AG09309 (cell line): ENCODE measurements at regions not wholly inside any gene's neighbourhood (a gene's known extent, or its start where the extent isn't known, plus 50 kb on each side); places are given as distances from the start of the nearest gene placed in this dataset.
A peak's percentile ranks its signal among the peaks of the same experiment; 100 is the strongest.

Experiments
- DNase-seq: peaks from one replicate; pipeline ENCODE4 v3.0.0-alpha.2; 2010; ENCODE audit warnings: low read depth
- H3K4me3 ChIP-seq: 2 replicates; pipeline ENCODE4 v1.5.1; 2011; ENCODE audit warnings: mild to moderate bottlenecking, low read depth, low read length, moderate library complexity; ENCODE audit not compliant: control insufficient read depth
- TF ChIP-seq, protein P1 (sequence below): IDR thresholded peaks from 2 replicates; pipeline ENCODE4 v1.5.1; 2011; ENCODE audit warnings: mild to moderate bottlenecking, low read depth, low read length, inconsistent platforms; ENCODE audit not compliant: insufficient read depth, control insufficient read depth; ENCODE audit errors: missing control alignments

- no peak for DNase-seq
- TF ChIP-seq, protein P1, sequence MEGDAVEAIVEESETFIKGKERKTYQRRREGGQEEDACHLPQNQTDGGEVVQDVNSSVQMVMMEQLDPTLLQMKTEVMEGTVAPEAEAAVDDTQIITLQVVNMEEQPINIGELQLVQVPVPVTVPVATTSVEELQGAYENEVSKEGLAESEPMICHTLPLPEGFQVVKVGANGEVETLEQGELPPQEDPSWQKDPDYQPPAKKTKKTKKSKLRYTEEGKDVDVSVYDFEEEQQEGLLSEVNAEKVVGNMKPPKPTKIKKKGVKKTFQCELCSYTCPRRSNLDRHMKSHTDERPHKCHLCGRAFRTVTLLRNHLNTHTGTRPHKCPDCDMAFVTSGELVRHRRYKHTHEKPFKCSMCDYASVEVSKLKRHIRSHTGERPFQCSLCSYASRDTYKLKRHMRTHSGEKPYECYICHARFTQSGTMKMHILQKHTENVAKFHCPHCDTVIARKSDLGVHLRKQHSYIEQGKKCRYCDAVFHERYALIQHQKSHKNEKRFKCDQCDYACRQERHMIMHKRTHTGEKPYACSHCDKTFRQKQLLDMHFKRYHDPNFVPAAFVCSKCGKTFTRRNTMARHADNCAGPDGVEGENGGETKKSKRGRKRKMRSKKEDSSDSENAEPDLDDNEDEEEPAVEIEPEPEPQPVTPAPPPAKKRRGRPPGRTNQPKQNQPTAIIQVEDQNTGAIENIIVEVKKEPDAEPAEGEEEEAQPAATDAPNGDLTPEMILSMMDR, result no peak
- H3K4me3 ChIP-seq, result no peak overlapping the region
Measured at GRCh38 chr21:27122686-27123085, 155.8 kb upstream of the ADAMTS5 start.

DNA sequence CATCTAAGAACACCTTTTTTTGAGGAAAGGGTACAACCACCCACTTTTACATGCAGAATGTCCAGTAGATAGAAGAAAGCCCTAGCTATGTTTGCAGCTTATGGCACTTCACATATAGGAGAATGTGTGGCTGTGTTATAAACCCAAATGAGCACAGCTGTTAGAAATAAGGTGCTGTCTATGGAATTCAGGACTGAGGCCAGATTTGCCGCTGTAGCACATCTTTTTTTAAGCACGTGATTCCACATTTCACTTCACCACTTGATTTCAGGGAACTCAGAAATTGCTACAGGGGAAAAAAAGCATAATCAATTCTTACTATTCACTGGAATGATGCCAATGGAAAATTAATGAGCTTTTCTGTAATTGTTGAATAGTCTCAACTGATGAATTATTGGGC is 147.2 kb upstream of the ADAMTS5 start:
- DNase-seq, result no peak
- TF ChIP-seq, protein P1, result no peak
- no peak overlapping the region for H3K4me3 ChIP-seq

- no peak overlapping the region for H3K4me3 ChIP-seq
- TF ChIP-seq, protein P1, result no peak
- DNase-seq, result no peak
Measured at GRCh38 chr21:27112186-27112585, 145.3 kb upstream of the ADAMTS5 start.

DNA sequence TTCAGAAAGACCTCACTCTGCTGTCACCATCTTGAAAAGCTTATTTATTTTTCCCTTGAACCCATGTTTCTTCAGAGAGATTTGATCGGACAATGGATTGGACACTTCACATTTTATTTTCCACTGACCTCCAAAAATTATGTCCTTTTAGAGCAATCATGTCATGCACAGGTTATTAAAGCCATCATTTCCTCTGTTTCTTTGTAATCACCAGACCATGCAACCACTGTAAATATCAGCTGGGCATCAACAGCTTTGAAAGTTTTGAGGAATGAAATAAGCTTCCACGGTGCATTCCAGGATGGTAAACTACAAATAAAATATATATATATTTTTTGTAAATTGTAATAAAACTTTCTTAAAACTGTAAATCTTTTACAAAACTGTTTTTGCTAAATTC is 144.1 kb upstream of the ADAMTS5 start:
- H3K4me3 ChIP-seq, result no peak overlapping the region
- no peak for DNase-seq
- TF ChIP-seq, protein P1, result no peak

GRCh38 chr21:27108701-27109100 is 141.8 kb upstream of the ADAMTS5 start:
- DNase-seq, result no peak
- TF ChIP-seq, protein P1, result no peak
- H3K4me3 ChIP-seq, result no peak overlapping the region

DNA sequence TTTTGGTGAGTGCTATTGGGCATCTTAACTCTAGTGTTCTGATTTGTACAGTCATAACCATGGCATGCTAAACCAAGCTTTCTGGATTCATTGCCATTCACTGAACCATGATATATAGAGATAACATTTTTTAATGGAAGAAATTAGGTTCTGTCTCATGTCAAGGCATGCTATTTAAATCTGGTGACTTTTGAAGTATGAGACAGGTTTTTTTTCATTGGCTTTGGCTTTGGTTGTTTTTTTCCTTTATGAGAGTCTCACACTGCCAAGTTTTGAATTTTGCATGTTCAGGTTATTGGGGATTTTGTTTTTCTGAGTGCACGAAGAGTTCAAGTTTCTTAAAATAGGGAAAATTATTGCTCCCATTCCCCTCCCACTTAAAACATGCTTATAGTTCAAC is 141.3 kb upstream of the ADAMTS5 start:
- TF ChIP-seq, protein P1, result no peak
- H3K4me3 ChIP-seq, result no peak overlapping the region
- peak; percentile 25 for DNase-seq

DNA sequence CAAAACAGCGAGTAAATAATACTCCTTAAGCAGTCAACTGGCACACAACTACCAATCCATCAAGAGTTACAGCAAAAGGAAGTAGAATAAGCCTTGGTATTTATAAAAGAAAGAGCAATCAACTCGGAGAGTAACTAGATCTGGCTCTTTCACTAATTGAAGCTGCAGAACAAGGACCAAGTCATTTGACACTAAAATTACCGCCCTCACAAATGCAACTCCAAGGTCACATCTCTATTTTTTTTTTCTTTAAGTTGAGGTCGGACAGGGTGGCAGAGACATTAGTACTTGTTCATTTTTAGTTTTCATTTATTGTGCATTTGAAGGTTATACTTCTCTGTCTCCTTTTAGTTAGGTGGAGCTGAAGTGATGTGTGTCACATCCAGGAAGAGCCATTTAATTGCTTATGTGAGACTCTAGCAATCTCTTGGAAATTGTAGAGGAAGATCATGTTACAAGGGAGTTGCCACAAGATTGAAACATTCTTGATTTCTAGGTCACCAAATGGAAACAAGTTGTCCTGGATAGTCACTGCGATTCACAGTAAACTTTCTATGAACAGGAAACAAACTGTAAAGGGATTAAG is 138.1 kb upstream of the ADAMTS5 start:
- DNase-seq, result peak; percentile 8
- TF ChIP-seq, protein P1, result no peak
- no peak overlapping the region for H3K4me3 ChIP-seq
